Karpas-422 (cell line): ENCODE measurements at regions not wholly inside any gene's neighbourhood (a gene's known extent, or its start where the extent isn't known, plus 50 kb on each side); places are given as distances from the start of the nearest gene placed in this dataset.

ENCODE experiments used
- DNase-seq: peaks from one replicate; pipeline ENCODE4 v3.0.0-alpha.2; 2015
- H2AFZ ChIP-seq: fragments of 200-600 bp; sonication (generic); 2 replicates; pipeline ENCODE4 v1.6.1; 2014; ENCODE audit warnings: antibody characterized with exemption, low read length, mixed read lengths
- H3K27ac ChIP-seq: fragments of 200-600 bp; sonication (generic); 2 replicates; pipeline ENCODE4 v1.5.1; 2014; ENCODE audit warnings: mild to moderate bottlenecking, low read length, moderate library complexity
- H3K27me3 ChIP-seq: fragments of 200-600 bp; sonication (generic); 2 replicates; pipeline ENCODE4 v1.6.1; 2014; ENCODE audit warnings: low read length, mixed read lengths
- H3K36me3 ChIP-seq: fragments of 200-600 bp; sonication (generic); 2 replicates; pipeline ENCODE4 v1.6.1; 2014; ENCODE audit warnings: low read length, mixed read lengths; ENCODE audit not compliant: insufficient read depth
- H3K4me1 ChIP-seq: fragments of 200-600 bp; sonication (generic); 2 replicates; pipeline ENCODE4 v1.6.1; 2014; ENCODE audit warnings: mild to moderate bottlenecking, low read length, mixed read lengths
- H3K4me2 ChIP-seq: fragments of 200-600 bp; sonication (generic); 2 replicates; pipeline ENCODE4 v1.6.1; 2014; ENCODE audit warnings: low read length, low read depth, mild to moderate bottlenecking; ENCODE audit not compliant: poor library complexity, severe bottlenecking
- H3K4me3 ChIP-seq: fragments of 200-600 bp; sonication (generic); 2 replicates; pipeline ENCODE4 v1.5.1; 2014; ENCODE audit warnings: mild to moderate bottlenecking, antibody characterized with exemption, low read length, mixed read lengths
- H3K79me2 ChIP-seq: fragments of 200-600 bp; sonication (generic); 2 replicates; pipeline ENCODE4 v1.6.1; 2014; ENCODE audit warnings: mild to moderate bottlenecking, low read length, mixed read lengths
- H3K9ac ChIP-seq: fragments of 200-600 bp; sonication (generic); 2 replicates; pipeline ENCODE4 v1.6.0; 2014; ENCODE audit warnings: low read length
- H3K9me2 ChIP-seq: fragments of 200-600 bp; sonication (generic), shearing (Covaris generic); replicated peaks from 2 replicates; pipeline ENCODE4 v1.6.0; 2014; ENCODE audit warnings: mild to moderate bottlenecking, low read length, moderate library complexity; ENCODE audit not compliant: insufficient read depth
- H3K9me3 ChIP-seq: fragments of 300-700, 200-600 bp; sonication (generic); 2 replicates; pipeline ENCODE4 v1.6.1; 2014; ENCODE audit warnings: low read length, mixed read lengths
- H4K20me1 ChIP-seq: fragments of 200-600 bp; sonication (generic); 2 replicates; pipeline ENCODE4 v1.6.1; 2014; ENCODE audit warnings: mild to moderate bottlenecking, antibody characterized with exemption, low read length, low read depth; ENCODE audit not compliant: insufficient read depth

- Histone ChIP-seq H3K27me3 (peaks cover 7% of the 10 kb centered on the region; the same call in 1 of the 2 replicates), H2AFZ (no peak overlapping the region), H3K9me2 (no peaks in the 10 kb centered on the region), H3K9ac (no peak overlapping the region), H3K27ac (no peak overlapping the region), H3K4me3 (no peak overlapping the region), H4K20me1 (no peaks in the 10 kb centered on the region), H3K36me3 (no peaks in the 10 kb centered on the region), H3K9me3 (no peaks in the 10 kb centered on the region), H3K4me1 (peaks cover 48% of the 10 kb centered on the region), H3K79me2 (no peaks in the 10 kb centered on the region), H3K4me2 (no peak overlapping the region)
- no peak for DNase-seq
These were observed 222.6 kb upstream of the C1orf174 start for GRCh38 chr1:4122513-4123160.

- Histone ChIP-seq H3K79me2 (no peaks in the 10 kb centered on the region), H3K9ac (no peak overlapping the region), H3K27me3 (peaks cover 7% of the 10 kb centered on the region; the same call in 1 of the 2 replicates), H3K4me2 (no peak overlapping the region), H3K4me3 (no peak overlapping the region), H3K4me1 (peaks cover 41% of the 10 kb centered on the region), H3K9me2 (no peaks in the 10 kb centered on the region), H4K20me1 (no peaks in the 10 kb centered on the region), H3K9me3 (no peaks in the 10 kb centered on the region), H3K27ac (no peak overlapping the region), H2AFZ (no peak overlapping the region), H3K36me3 (no peaks in the 10 kb centered on the region)
- DNase-seq, result no peak
These were observed 224.6 kb upstream of the C1orf174 start for GRCh38 chr1:4124631-4125145.

GRCh38 chr1:4126251-4126650 lies 226.2 kb upstream of the C1orf174 start:
- Histone ChIP-seq H3K27me3 (peaks cover 7% of the 10 kb centered on the region; the same call in 1 of the 2 replicates), H3K9me3 (no peaks in the 10 kb centered on the region), H3K79me2 (no peaks in the 10 kb centered on the region), H4K20me1 (no peaks in the 10 kb centered on the region), H3K9me2 (no peaks in the 10 kb centered on the region), H2AFZ (no peak overlapping the region), H3K4me2 (peak overlapping the region; percentile 68), H3K36me3 (no peaks in the 10 kb centered on the region), H3K4me3 (no peak overlapping the region), H3K4me1 (peaks cover 32% of the 10 kb centered on the region), H3K27ac (no peak overlapping the region), H3K9ac (no peak overlapping the region)
- DNase-seq, result no peak

- Histone ChIP-seq H2AFZ (peak overlapping the region; percentile 30; the same call in 1 of the 2 replicates), H4K20me1 (no peaks in the 10 kb centered on the region), H3K9me3 (no peaks in the 10 kb centered on the region), H3K9me2 (no peaks in the 10 kb centered on the region), H3K4me3 (peak overlapping the region; percentile 44; the same call in 1 of the 2 replicates), H3K79me2 (no peaks in the 10 kb centered on the region), H3K9ac (peak overlapping the region; percentile 43), H3K4me1 (peaks cover 25% of the 10 kb centered on the region), H3K27ac (no peak overlapping the region), H3K27me3 (peaks cover 7% of the 10 kb centered on the region; the same call in 1 of the 2 replicates), H3K4me2 (peak overlapping the region; percentile 68), H3K36me3 (no peaks in the 10 kb centered on the region)
- peak; percentile 84 for DNase-seq
These were observed 226.9 kb upstream of the C1orf174 start for GRCh38 chr1:4126731-4127591.

- Histone ChIP-seq H3K79me2 (no peaks in the 10 kb centered on the region), H3K4me1 (peaks cover 25% of the 10 kb centered on the region), H4K20me1 (no peaks in the 10 kb centered on the region), H3K9me2 (no peaks in the 10 kb centered on the region), H3K4me3 (peak overlapping the region; percentile 44; the same call in 1 of the 2 replicates), H3K9ac (peak overlapping the region; percentile 43), H2AFZ (peak overlapping the region; percentile 30; the same call in 1 of the 2 replicates), H3K27me3 (peaks cover 5% of the 10 kb centered on the region; the same call in 1 of the 2 replicates), H3K27ac (no peak overlapping the region), H3K4me2 (peak overlapping the region; percentile 68), H3K36me3 (no peaks in the 10 kb centered on the region), H3K9me3 (no peaks in the 10 kb centered on the region)
- no peak for DNase-seq
These were observed 227.6 kb upstream of the C1orf174 start for GRCh38 chr1:4127592-4128140.

- Histone ChIP-seq H3K27me3 (no peaks in the 10 kb centered on the region), H3K9me3 (no peaks in the 10 kb centered on the region), H3K9me2 (no peaks in the 10 kb centered on the region), H3K27ac (no peak overlapping the region), H4K20me1 (no peaks in the 10 kb centered on the region), H3K9ac (no peak overlapping the region), H3K4me3 (no peak overlapping the region), H3K4me2 (no peak overlapping the region), H3K79me2 (no peaks in the 10 kb centered on the region), H3K36me3 (no peaks in the 10 kb centered on the region), H2AFZ (no peak overlapping the region), H3K4me1 (peaks cover 25% of the 10 kb centered on the region)
- DNase-seq, result no peak
These were observed 228.5 kb upstream of the C1orf174 start for GRCh38 chr1:4128616-4129015.

- Histone ChIP-seq H3K4me1 (peaks cover 25% of the 10 kb centered on the region), H3K27ac (no peak overlapping the region), H3K9me3 (no peaks in the 10 kb centered on the region), H4K20me1 (no peaks in the 10 kb centered on the region), H3K36me3 (no peaks in the 10 kb centered on the region), H3K79me2 (no peaks in the 10 kb centered on the region), H3K27me3 (no peaks in the 10 kb centered on the region), H3K9ac (no peak overlapping the region), H2AFZ (no peak overlapping the region), H3K9me2 (no peaks in the 10 kb centered on the region), H3K4me3 (no peak overlapping the region), H3K4me2 (no peak overlapping the region)
- no peak for DNase-seq
These were observed 229.6 kb upstream of the C1orf174 start for GRCh38 chr1:4129693-4130092.

GRCh38 chr1:4130096-4130495 lies 230.0 kb upstream of the C1orf174 start:
- Histone ChIP-seq H4K20me1 (no peaks in the 10 kb centered on the region), H3K9ac (no peak overlapping the region), H3K9me2 (no peaks in the 10 kb centered on the region)

More at GRCh38 chr1:4130096-4130495, 230.0 kb upstream of the C1orf174 start:
- Histone ChIP-seq H3K36me3 (no peaks in the 10 kb centered on the region), H3K4me1 (peaks cover 25% of the 10 kb centered on the region), H3K4me2 (no peak overlapping the region), H3K4me3 (no peak overlapping the region), H2AFZ (no peak overlapping the region), H3K79me2 (no peaks in the 10 kb centered on the region), H3K27ac (no peak overlapping the region), H3K9me3 (no peaks in the 10 kb centered on the region), H3K27me3 (no peaks in the 10 kb centered on the region)
- DNase-seq, result no peak
